HG03571 (cell line): ENCODE measurements at regions not wholly inside any gene's neighbourhood (a gene's known extent, or its start where the extent isn't known, plus 50 kb on each side); places are given as distances from the start of the nearest gene placed in this dataset.

ENCODE experiments used
- ATAC-seq: cut with Tn5 transposase; IDR thresholded peaks from one replicate; pipeline ENCODE4 v1.9.1; 2021; ENCODE audit not compliant: unreplicated experiment

- ATAC-seq: no peak
Measured at GRCh38 chr11:92775003-92775676, 194.3 kb upstream of the MTNR1B start.

DNA sequence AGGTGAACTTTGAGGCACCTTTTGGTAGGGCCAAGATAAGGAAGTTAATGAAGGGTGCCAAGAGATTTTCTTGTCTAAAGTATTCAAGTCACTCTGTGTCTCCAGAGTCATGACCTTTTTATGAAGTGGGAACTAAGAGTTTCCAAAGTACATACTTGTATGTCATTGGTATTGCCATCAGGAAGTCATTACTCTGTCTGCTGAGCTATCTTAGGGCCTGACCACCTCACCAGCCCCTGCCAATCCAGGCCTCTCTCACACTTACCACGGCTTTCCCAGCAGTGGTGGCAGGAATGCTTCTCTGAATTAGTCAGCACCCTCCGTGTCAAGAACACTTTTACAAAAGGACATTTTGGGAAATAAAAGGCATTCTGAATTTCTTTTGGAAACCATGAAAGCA is 192.8 kb upstream of the MTNR1B start:
- no peak for ATAC-seq

GRCh38 chr11:92779746-92780145 is 189.7 kb upstream of the MTNR1B start:
- ATAC-seq: no peak

- no peak for ATAC-seq
Measured at GRCh38 chr11:92781151-92781550, 188.3 kb upstream of the MTNR1B start.

DNA sequence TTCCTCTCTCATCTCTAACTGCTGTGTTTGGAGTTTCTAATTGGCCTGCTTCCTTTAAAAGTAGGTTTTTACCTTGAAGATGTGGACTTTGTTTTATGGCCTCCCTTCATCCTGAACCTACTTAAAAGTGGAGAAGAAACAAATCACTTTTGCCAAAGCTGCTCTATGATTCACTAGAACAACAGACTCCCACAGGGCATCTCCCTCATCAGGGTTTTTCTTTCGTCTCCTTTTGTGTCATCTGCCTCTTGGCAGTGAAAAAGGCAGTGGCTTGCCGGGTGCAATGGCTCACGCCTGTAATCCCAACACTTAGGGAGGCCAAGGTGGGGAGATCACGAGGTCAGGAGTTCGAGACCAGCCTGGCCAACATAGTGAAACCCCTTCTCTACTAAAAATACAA is 186.6 kb upstream of the MTNR1B start:
- ATAC-seq: no peak

DNA sequence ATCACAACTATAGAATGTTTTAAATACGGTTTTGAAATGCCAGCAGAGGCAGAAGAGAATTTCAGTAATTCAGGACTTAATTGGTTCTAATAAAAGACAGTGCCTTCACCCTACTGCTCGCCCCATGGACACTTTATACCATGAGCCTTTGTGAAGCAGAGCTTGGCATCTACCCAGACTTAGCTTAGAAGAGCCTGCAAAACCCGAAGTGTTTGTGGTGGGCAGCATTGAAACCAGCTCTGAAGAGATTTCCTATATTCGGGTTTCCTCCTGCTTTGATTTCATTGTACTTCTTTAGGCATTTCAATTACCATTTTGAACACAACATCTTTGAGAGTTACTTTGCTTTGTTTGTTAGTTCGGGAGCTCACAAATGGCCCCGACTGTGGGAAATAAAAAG is 185.1 kb upstream of the MTNR1B start:
- no peak for ATAC-seq

GRCh38 chr11:92787638-92788037 is 181.8 kb upstream of the MTNR1B start:
- ATAC-seq: no peak

DNA sequence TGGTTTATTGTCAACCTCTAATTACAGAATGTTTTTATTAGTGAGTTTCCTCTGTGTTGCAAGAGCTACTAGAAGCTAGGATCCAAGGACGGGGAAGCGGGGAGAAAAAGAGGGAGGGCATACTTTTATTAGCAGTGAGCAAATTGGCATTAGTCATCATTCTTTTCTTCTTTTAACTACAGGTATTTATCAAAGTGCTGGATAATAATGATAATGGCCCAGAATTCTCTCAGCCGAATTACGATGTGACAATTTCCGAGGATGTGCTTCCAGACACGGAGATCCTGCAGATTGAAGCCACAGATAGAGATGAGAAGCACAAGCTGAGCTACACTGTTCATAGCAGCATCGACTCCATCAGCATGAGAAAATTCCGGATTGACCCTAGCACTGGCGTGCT is 179.7 kb upstream of the MTNR1B start:
- ATAC-seq: no peak

GRCh38 chr11:92790366-92790765 is 179.1 kb upstream of the MTNR1B start:
- ATAC-seq: no peak

DNA sequence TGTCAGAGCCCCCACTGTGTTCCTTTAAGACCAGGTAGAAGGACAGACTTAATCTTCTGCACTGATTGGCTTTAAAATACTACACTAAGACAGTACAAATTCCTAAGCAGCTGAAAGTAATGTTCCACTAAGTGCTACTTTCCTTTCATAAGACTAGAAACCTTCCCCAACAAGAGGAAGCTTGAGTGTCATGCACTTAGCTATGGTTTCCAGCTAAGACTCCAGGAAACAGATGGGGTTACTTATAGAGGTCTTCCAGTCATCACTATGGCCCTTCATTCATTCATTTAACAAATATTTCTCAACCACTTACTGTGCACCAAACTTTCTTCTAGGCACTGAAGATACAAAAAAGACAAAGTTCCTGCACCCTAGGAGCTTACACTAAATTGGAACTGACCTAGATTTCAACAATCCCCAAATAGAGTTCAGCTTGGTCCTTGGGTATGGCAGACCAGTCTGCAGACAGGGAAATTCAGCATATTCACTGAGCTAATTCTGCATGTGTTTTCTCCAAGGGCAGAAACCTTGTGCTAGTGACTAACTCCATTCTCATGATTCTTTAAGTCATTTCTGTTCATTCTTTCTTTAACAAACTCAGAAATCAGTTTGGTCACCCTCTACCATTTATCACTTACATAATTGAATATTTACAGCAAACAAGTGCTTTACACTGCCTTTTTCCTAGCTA is 178.4 kb upstream of the MTNR1B start:
- no peak for ATAC-seq

DNA sequence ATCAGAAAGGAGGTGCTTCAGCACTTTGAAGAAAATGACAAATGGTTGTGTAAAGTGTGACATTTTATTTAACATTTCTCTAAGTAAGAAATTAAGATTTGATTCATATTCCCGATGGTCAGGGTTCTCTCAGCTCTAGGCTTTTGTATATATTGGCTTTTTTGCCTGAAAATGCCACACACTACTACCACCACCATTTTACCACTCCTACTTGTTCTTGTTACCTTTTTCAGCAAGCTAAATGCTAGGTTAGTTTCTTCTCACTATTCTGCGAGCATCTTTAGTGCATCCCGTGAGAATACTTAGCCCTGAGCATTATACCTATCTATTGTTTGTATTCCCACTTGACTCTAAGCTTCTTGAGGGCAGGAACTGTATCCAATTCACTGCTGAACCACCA is 177.6 kb upstream of the MTNR1B start:
- no peak for ATAC-seq

GRCh38 chr11:92793189-92793588 is 176.3 kb upstream of the MTNR1B start:
- ATAC-seq: no peak

- ATAC-seq: no peak
Measured at GRCh38 chr11:92794783-92795182, 174.7 kb upstream of the MTNR1B start.

- ATAC-seq: no peak
Measured at GRCh38 chr11:92796744-92797143, 172.7 kb upstream of the MTNR1B start.

GRCh38 chr11:92797874-92798273 is 171.6 kb upstream of the MTNR1B start:
- no peak for ATAC-seq

- ATAC-seq: no peak
Measured at GRCh38 chr11:92801685-92802084, 167.8 kb upstream of the MTNR1B start.

DNA sequence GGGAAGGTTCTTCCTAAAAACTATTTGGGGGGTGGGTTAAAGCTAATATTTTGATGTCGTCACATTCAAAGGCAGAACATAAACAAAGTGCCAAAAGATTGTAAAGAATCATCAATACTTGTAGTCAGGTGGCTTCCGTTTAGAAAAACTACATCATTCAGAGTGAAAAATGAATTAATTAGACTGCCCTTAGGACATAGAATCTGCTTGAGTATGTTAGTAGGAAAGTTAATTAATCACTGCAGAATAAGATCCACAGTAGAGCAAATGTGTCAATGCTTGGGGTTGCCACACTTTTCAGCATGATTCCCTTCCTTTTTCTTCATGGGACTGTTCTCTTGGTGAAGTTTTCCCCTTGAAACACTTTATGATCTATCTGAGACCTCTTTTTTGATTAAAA is 166.8 kb upstream of the MTNR1B start:
- no peak for ATAC-seq

DNA sequence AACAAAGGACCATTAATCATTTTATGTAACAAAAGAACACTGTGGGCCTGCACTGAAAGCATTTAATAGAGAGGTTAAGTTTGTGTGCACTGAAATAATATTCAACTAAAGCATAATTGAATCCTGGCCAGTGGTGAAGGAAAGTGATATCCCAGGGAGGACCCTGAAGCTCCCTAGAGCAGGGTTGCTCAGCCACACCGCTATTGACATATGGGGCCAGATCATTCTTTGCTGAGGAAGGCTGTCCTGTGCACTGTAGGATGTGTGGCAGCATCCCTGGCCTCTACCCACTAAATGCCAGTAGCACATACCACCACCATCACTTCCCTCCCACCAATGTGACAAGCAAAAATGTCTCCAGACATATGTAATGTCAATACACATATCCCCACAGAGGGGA is 166.1 kb upstream of the MTNR1B start:
- ATAC-seq: no peak

GRCh38 chr11:92804388-92804966 is 165.0 kb upstream of the MTNR1B start:
- ATAC-seq: no peak

DNA sequence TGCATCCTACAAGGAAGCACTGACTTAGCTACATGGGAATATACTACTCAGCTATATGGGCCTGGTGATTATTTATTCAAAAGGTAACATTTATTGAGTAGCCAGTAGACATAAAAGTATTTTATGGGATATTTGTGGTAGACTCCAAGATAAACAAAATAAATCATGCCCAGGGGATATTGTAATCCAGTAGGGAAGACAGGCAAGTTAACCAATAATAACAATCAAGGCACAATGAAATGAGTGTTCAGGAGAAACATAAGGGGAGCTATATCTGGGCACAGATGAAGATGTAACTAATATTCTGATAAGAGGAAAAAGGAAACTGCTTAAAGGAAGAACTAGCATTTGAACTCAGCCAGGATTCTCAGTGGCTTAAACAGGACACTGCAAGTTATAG is 161.4 kb upstream of the MTNR1B start:
- no peak for ATAC-seq

GRCh38 chr11:92810423-92811064 is 158.9 kb upstream of the MTNR1B start:
- no peak for ATAC-seq

DNA sequence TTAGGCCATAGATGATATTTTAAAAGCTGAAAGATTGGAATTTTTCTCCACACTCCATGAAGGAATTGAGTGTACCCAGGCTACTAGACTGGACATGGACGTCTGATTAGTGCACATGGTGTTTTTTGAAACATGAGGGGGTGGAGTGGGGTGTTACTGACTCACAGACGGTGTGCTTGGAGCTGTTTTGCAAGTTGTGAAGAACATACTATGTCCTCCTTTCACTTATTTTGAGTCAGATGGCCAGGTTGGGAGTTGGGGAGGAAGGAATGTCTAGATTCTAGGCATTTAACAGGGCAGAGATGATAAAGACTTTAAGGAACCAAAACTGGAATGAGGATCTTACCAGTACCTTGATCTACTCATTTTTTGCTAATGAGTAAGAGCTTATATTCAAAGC is 158.1 kb upstream of the MTNR1B start:
- ATAC-seq: no peak
